ENCODE measurements at regions not wholly inside any gene's neighbourhood (a gene's known extent, or its start where the extent isn't known, plus 50 kb on each side); places are given as distances from the start of the nearest gene placed in this dataset.

DNA sequence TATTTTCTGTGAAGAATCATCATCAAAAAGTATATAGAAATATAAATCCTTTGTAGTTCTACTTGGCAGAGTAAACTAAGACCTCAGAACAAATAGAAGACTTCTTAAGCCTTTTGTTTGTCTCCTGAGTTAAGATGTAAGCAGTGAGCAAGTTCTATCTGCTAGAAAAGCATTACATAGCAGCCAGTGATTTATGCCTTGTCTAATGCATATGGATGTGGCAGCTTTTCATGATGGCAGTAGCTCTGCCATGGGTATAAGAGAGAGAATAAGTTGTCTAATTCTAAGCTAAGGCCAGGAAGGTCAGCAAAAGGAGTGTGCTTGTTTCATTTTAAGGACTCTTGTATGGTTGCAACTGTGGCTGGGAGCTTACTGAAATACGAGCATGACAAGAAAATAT is 920.2 kb downstream of the GRIK2 start:
- no peak for TF ChIP-seq SUZ12 (IDR thresholded peaks at IDR 0.05; ENCODE audit: extremely low read depth, insufficient read depth, insufficient read length)
- TF ChIP-seq YY1 (IDR thresholded peaks at IDR 0.05; ENCODE audit: insufficient read depth, insufficient read length): no peak
- TF ChIP-seq ZNF274 (IDR thresholded peaks at IDR 0.05; ENCODE audit: low read depth, low read length): no peak
